Choroid plexus epithelial cell (primary cell): ENCODE measurements at regions not wholly inside any gene's neighbourhood (a gene's known extent, or its start where the extent isn't known, plus 50 kb on each side); places are given as distances from the start of the nearest gene placed in this dataset.
"Not testable (repeated sequence)": the region's sequence is repeated elsewhere in the genome, so short reads cannot be mapped to it uniquely, and the experiment has no call there.

ENCODE experiments used
- DNase-seq: peaks from one replicate; pipeline ENCODE4 v3.0.0-alpha.2; 2010; ENCODE audit warnings: low read depth
- H3K4me3 ChIP-seq: 2 replicates; pipeline ENCODE4 v1.5.1; 2011; ENCODE audit warnings: low read depth, mild to moderate bottlenecking, control low read depth, low read length, moderate library complexity
- CTCF ChIP-seq: conservative IDR thresholded peaks from 2 replicates; pipeline ENCODE4 v1.5.1; 2011; ENCODE audit warnings: low read depth, mild to moderate bottlenecking, control low read depth, inconsistent platforms, low read length, moderate library complexity

GRCh38 chr7:91719008-91719407 is 161.5 kb downstream of the MTERF1 start:
- TF ChIP-seq CTCF, result no peak
- no peak overlapping the region for H3K4me3 ChIP-seq
- no peak for DNase-seq

- TF ChIP-seq CTCF, result no peak
- peak; percentile 39 for DNase-seq
- no peak overlapping the region for H3K4me3 ChIP-seq
Measured at GRCh38 chr7:91720260-91720937, 160.1 kb downstream of the MTERF1 start.

- no peak for DNase-seq
- no peak for TF ChIP-seq CTCF
- H3K4me3 ChIP-seq, result no peak overlapping the region
Measured at GRCh38 chr7:91722831-91723230, 157.7 kb downstream of the MTERF1 start.

- H3K4me3 ChIP-seq, DNase-seq: not testable (repeated sequence)
Measured at GRCh38 chr7:91729046-91729445, 151.5 kb downstream of the MTERF1 start.

- no peak for TF ChIP-seq CTCF
- DNase-seq, result no peak
- H3K4me3 ChIP-seq, result no peak overlapping the region
Measured at GRCh38 chr7:91731976-91732375, 148.5 kb downstream of the MTERF1 start.

- TF ChIP-seq CTCF, result no peak
- no peak for DNase-seq
- no peak overlapping the region for H3K4me3 ChIP-seq
Measured at GRCh38 chr7:91749418-91749817, 131.1 kb downstream of the MTERF1 start.

- no peak for TF ChIP-seq CTCF
- no peak overlapping the region for H3K4me3 ChIP-seq
- DNase-seq, result no peak
Measured at GRCh38 chr7:91750091-91750490, 130.4 kb downstream of the MTERF1 start.
